NCI-H2227 (cell line): ENCODE measurements at regions not wholly inside any gene's neighbourhood (a gene's known extent, or its start where the extent isn't known, plus 50 kb on each side); places are given as distances from the start of the nearest gene placed in this dataset.

Source experiments
- DNase-seq: peaks from one replicate; lab custom pipeline; 2025; ENCODE audit not compliant: unreplicated experiment; lab: John Stamatoyannopoulos, UW

DNA sequence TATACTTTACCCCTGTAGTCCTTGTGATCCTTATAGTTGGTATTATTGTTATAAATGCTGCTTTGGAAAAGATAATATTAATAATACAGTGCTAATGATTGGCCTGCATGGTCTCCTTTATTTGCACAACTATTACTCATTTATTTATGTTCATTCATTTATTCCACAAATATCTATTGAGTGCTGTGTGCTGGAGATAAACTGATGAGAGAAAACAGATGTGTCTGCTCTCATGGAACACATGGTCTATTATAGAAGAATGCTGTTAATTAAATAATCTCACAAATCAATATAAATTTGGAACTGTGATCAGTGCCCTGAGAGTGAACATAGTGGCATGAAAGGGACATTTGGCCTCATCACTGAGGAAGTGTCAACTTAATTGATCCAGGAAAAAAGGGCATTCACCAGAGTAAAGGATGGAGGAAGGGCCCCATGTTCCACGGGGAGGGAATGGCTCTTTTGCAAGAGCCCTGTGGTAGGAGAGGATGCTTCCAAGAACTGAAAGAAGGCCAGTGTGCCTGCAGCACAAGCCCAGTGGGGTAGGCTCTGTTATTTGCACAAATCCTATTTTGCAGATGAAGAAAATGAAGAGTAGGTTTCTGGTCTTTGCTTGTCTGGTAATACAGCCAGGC lies 91.5 kb upstream of the STK39 start:
- no peak for DNase-seq

DNA sequence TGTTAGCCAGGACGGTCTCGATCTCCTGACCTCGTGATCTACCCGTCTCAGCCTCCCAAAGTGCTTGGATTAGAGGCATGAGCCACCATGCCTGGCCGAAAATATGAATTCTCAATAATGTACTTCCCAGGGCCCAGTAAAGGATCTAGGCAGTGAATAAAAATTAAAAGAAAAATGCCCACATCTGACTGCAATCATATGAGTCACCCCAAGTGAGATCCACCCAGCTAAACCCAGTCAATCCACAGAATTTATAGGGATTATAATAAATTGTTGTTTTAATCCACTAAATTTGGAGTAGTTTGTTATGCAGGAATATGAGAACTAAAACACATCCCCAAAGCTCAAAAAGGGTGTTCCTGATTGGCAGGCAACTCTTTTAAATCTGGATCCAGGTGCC lies 93.5 kb upstream of the STK39 start:
- DNase-seq: no peak

DNA sequence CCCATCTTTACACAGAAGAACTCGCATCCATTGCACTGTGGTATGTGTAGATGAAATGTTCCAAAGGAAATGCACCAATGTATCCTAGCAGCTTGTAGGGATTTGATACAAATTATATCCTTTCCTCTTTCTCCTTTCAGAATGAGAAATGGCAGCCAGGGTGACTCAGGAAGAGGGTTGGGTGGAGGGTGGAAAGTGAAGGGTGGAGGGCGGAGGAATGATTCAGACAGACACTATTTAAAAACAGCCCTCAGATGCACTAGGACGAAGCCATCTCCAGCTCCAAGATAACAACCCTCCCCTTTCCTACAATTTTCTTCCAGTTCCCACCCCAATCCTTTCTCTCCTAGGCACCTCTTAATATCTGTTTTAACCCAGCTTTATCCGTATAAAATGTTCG lies 96.2 kb upstream of the STK39 start:
- no peak for DNase-seq

DNA sequence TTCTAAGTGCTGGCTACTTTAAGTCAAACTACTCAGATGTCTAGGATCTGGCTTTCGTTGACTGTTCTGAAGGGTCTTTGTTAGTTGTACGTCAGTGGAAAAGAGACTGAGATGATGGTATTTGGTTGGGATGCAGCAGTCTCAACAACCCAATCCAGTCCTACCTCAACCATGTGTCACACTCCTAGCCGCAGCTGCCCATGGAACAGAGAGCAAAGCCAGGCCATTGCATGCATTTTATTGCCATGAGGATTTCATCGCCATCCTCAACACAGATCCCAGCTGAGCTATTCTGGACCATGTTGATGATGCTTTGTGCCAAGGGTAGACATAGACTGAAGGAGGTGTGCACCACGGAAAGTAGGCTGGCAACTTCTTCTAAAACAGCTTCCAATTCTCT lies 97.3 kb upstream of the STK39 start:
- DNase-seq: no peak

DNA sequence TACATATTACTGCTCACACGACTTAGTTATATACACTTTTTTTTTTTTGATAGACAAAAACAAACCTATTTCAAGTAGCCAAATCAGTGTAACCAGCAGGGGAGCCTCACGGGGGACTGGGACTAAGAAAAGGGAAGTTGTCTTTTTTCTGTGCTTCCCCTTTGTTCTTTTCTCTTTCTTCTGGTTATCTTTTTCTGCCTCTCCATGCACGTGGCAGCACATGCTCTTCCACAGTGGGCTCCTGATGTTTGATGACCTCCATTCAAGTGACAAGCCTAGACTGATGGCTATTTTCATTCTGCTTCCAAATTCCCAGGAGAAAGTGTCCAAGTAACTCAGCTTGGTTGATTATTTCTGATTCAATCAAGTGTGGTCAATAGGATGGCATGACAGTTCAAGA lies 98.2 kb upstream of the STK39 start:
- DNase-seq: no peak

DNA sequence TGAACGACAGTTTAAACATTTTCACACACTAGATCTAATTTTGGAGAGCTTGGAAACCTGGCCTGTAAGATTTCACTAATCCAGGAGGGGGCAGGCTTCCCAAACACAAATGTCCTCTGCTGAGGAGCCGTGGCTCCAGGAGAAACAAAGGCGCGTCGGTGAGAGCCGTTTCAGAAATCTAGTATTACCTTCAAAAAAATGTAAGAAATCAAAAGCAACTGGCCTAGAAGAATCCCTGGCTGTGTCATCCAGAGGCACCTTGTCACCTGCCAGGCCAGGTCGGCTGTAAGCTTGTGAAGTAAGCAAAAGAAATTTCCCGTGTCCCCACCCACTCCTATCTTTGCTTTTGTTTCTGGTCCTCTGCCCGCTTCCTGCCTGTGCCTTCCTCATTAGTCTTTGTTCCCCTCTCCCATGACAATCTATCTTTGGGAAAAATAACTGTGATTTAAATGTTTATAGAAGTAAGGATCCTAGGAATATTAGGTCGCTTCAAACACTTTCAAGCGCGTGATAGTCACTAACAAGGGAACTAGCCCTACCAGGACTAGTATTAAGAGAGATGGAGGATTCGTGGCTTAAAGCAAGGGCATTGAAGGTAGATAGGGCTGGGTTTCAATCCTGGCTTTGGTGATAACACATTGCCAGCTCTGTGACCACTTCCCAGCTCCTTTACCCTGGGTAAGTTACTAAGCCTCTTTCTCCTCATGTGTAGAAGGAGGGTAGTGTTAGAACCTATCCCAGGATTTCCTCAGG lies 99.5 kb upstream of the STK39 start:
- DNase-seq: peak; percentile 88

DNA sequence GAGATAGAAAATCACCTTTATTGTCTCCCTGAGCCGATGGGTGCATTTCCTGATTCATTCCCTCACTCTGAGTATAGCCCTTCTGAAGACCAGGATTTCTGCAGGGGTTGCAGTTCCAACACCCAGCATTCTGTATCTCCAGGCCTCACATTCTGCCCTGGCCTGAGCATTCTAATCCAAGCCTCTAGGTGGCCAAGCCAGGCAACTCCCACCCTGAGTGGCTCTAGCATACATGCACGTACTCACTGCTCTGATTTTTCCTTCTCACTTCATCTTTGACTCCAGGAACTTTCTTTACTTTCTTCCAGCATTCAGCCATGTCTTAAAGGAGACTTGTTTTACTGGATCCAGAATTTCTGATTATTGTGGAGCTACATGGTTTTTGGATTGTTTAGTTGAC lies 100.7 kb upstream of the STK39 start:
- peak; percentile 73 for DNase-seq

DNA sequence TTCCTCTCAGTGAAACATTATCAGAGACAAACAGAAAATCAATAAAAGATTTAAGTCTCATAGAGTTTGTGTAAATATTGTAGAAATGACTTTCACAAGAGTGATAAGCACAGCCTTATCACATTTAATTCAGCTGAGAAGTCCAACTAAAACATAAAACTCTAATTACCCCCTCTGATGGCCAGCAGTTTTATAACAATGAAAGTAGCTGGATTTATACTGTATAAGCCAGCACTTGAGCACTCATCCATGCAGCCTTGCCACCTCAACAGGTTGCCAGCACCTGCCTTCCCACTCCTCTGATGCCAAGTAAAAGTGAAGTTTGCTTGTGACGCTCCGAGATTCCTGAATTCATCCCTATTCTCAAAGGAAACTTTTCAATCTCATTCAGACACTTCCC lies 103.0 kb upstream of the STK39 start:
- no peak for DNase-seq

DNA sequence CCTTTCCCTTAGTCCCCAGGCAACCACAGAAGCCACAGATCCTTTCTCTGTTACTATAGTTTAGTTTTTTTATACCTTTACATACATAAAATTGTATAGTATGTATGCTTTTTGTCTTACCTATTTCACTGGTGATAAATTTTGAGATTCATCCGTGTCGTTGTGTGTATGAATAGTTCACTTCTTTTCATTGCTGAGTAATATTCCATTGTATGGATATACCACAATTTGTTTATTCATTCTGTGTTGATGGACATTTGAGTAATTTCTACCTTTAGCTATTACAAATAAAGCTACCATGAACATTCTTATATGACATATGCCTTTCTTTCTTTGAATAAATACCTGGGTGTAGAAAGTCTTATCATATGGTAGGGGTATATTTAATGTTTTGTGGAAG lies 102.8 kb upstream of the CERS6 start:
- no peak for DNase-seq

DNA sequence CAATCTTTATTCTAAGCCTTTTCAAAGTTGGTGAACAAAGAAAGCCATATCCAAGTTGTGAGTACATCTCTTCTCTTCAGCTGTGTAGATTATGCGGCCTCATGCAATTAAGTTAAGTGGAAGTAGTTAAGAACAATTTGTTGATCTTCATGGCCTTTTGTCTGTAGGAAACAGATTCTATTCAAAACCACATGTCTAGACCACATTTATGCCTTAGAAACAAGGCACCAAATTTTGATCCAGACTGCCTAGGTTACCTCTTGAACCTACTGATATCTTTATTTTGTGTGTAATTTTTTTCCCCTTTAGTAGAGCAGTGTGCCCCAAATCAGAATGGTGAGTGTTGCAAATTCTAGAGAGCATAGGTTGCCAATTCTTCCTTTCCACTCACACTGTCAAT lies 101.6 kb upstream of the CERS6 start:
- peak; percentile 27 for DNase-seq

DNA sequence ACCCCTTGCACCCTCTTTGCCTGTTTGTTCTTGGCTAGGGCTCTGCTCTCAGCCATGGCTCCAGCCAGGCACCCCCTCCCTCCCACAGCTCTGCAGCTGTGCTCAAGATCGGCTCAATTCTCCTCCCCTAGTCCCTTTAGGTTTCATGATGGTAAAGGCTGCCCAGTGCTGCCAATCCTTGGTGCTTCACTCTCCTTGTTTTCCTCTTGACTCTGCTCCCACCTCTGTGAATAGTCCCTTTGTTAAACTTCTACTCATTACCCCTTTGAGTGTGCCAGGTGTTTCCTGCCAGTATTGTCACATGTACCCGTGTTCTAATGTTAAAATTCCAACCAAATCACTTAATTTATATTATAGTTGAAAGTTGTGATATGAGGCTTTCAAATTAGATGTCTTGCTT lies 101.0 kb upstream of the CERS6 start:
- DNase-seq: no peak

DNA sequence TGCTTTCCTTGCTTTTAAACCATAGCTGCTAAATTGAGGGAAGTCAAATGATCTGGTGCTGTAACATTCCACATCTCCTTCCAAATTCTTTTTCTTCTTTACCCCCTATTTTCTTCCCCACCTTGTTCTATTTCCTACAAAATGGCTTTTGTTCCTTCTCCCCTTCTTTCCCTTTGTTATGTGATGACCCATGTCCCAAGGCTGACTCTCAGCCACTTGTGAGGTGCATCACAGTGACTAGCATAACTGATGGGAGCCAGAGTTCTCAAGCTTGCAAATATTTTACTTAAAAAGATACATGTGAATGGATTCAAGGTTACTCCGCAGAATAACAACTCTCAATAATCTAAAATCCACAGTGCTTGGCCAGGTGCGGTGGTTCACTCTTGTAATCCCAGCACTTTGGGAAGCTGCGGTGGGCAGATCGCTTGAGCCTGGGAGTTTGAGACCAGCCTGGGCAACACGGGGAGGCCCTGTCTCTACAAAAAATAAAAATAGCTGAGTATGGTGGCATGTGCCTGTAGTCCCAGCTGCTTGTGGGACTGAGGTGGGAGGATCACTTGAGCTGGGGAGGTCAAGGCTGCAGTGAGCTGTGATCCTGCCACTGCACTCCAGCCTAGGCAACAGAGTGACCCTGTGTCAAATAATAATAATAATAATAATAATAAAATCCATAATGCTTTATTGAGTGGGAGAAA lies 100.1 kb upstream of the CERS6 start:
- DNase-seq: no peak

DNA sequence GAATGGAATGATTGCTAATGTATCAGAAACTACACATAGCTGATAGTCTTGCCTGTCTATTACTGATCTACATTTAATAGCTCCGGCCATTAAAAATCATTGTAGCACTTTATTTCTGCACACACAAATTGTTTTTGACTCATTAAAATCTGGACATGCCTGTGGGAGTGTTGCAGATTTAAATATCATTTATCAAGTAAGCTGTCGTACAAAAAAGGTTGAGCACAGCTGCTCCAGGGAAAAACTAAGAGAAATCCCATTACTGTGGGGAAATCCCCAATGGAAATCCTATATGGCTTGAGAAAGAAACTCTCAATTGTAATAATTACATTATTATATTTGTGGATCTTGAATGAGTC lies 99.6 kb upstream of the CERS6 start:
- no peak for DNase-seq

DNA sequence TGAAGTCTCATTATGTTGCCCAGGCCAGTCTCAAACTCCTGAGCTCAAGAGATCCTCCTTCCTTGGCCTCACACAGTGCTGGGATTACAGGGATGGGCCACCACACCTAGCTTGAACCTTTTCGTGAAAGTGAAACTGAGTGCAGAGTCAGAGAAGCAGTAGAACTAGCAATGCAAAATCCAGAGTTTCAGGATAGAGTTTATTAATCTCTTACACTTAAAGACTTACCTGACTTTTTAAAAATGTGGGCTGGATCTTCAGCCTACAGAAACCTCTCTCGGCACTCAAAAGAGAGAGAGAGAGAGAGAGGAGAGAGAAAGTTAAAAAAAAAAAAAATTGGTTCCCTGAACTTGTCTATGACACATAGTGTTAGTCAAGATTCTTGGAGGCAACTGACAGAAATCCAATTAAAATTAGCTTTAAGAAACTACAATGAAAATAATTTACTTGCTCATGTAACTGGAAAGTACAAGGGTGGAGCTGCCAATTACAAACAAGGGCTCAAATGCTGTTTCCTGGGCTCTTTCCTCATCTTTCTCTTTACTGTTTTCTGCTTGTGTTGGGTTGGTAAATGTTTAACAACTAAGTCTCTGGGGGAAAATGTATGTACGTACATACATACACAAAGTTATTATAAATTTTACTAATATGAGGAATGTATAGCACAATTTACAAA lies 98.1 kb upstream of the CERS6 start:
- DNase-seq: no peak

DNA sequence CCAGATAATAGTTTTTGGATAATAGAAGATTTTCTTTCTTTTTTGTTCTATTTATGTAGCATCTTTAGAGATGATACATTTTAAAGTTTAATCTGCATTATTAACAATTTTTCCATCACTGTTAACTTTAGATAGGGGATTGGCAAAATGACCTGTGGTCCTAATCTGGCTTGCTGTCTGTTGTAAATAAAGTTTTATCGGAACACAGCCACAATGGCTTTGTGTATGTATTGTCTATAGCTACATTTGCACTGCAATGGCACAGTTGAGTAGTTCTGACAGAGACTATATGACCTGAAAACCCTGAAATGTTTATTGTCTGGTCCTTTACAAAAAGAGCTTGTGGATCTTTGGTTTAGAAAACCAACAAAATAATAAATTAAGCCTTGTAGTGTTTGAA lies 97.0 kb upstream of the CERS6 start:
- no peak for DNase-seq

DNA sequence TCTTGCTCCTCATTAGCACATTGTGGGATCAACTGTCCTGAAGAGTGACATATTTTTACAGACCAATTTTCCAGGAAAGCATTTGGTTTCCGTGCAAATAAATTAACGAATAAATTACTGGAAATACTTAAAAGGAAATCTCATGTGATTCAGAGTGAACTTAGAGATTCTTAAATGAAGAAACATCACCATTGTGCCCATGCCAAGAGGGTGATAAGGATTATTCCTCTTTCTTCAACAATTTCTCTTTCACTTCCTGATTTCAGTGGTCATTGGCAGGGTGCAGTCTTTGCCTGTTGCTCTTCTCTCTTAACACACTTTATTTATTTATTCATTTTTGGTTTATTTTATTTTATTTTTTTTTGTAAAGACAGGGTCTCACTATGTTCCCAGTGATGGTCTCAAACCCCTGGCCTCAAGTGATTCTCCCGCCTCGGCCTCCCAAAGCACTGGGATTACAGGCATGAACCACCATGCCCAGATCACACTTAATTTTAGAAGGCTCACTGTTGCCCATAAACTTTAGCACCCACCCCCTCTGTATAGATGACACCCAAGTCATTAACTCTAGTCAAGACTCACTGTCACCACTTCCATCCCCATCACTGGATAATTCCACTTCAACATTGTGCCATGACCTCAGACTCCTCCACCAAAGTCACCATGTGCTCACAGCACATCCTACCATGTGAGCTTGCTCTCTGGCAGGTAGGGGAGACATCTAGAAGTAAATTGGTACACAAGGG lies 92.6 kb upstream of the CERS6 start:
- no peak for DNase-seq

DNA sequence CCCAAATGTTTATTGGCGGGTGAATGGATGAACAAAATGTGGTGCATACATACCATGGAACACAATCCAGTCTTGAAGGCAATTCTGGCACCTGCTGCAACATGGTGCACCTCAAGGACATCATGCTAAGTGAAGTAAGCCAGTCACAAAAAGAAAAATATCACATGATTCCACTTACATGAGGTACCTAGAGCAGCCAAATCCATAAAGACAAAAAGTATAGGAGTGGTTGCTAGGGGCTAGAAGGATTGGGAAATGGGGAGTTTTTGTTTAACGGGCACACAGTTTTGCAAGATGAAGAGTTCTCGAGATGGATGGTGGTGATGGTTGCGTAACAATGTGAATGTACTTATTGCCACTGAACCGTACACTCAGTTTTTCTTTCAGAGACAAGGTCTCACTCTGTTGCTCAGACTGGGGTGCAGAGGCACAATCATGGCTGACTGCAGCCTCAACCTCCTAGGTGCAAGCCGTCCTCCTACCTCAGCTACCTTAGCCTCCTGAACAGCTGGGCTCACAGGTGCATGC lies 90.9 kb upstream of the CERS6 start:
- DNase-seq: no peak

DNA sequence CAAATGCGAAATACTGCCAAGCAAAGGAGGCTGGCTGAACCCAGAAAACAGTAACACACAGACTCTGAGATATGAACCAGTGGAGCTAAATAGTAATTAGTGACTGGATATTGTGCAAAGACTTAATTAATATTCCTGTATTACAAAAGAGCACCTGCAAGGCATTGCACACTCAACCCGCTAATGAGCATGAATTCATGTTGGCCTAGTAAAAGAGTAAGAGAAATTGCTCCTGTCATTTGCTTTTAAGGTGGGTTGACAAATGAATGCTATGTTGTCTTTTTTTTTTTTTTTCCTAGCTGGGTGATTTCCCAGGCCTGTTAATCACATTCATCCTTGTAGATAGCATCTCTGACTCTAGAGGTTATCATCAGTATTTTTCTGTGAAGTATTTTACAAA lies 87.0 kb upstream of the CERS6 start:
- no peak for DNase-seq

DNA sequence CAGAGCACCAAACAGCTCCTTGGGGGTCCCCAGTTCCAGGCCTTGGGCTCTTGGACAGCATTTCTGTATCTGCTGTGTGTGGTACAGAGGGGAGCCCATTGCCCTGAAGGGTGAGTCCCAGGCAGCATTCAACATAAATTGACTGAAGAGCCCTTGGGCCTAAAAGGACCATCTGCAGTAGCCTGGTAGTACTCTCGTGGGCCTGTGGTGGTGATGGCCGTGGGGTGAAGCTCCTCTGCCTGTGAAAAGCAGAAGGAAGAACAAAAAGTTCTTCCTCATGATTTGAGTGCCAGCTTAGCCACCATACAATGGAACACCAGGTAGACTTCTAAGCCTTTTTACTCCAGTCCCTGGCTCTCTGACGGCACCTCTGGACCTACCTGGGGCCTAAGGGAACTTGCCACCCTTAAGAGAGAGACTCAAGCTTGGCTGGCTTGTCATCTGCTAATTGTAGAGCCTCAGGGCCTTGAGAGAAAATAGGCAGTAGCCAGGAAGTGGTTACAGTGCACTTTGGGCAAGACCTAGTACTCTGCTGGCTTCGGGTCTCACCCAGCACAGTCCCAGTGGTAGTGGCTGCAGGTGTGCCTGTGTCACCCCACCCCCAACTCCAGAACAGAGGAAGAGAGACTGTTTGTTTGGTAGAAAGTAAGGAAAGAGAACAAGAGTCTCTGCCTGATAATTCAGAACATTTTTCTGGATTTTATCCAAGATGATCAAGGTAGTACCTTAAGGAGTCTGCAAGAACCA lies 84.6 kb upstream of the CERS6 start:
- DNase-seq: no peak

DNA sequence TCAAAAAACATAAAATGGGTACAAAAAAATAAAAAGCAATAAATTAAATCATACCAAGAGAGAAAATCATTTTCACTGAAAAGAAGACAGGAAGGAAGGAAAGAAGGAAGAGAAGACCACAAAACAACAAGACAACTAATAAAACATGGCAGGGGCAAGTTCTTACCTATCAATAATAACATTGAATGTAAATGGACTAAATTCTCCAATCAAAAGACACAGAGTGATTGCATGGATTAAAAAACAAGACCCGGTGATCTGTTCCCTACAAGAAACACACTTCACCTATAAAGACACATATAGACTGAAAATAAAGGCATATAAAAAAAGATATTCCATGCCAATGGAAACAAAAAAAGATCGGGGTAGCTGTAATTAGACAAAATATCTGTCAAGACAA lies 82.6 kb upstream of the CERS6 start:
- DNase-seq: no peak
